Activated naive CD8-positive, alpha-beta T cell treated with anti-CD3 and anti-CD28 coated beads for 36 hours (primary cell): ENCODE measurements at regions not wholly inside any gene's neighbourhood (a gene's known extent, or its start where the extent isn't known, plus 50 kb on each side); places are given as distances from the start of the nearest gene placed in this dataset.
"Not testable (repeated sequence)": the region's sequence is repeated elsewhere in the genome, so short reads cannot be mapped to it uniquely, and the experiment has no call there.

Experiments
- DNase-seq: peaks from one replicate; pipeline ENCODE4 v3.0.0; 2021
- H3K27ac Mint-ChIP-seq: one replicate; pipeline ENCODE4 v1.8.0; 2022; ENCODE audit warnings: mild to moderate bottlenecking, moderate library complexity, mixed read lengths
- H3K27me3 Mint-ChIP-seq: one replicate; pipeline ENCODE4 v1.8.0; 2022; ENCODE audit warnings: mild to moderate bottlenecking, mixed read lengths
- H3K36me3 Mint-ChIP-seq: one replicate; pipeline ENCODE4 v1.8.0; 2021; ENCODE audit warnings: mild to moderate bottlenecking, mixed read lengths
- H3K4me1 Mint-ChIP-seq: one replicate; pipeline ENCODE4 v1.8.0; 2021; ENCODE audit warnings: mixed read lengths
- H3K4me3 Mint-ChIP-seq: one replicate; pipeline ENCODE4 v1.8.0; 2022; ENCODE audit warnings: mild to moderate bottlenecking, moderate library complexity, mixed read lengths
- H3K9me3 Mint-ChIP-seq: one replicate; pipeline ENCODE4 v1.8.0; 2022; ENCODE audit warnings: mixed read lengths

- H3K4me1 Mint-ChIP-seq, H3K9me3 Mint-ChIP-seq, H3K4me3 Mint-ChIP-seq, H3K36me3 Mint-ChIP-seq, DNase-seq, H3K27ac Mint-ChIP-seq, H3K27me3 Mint-ChIP-seq: not testable (repeated sequence)
Observed at GRCh38 chr9:119870251-119870650, 501.0 kb upstream of the BRINP1 start.

GRCh38 chr9:119868694-119869093 is 499.5 kb upstream of the BRINP1 start:
- Mint-ChIP-seq H3K4me3 (no peak overlapping the region), H3K36me3 (no peaks in the 10 kb centered on the region), H3K4me1 (no peaks in the 10 kb centered on the region), H3K9me3 (peaks cover 3% of the 10 kb centered on the region), H3K27ac (no peak overlapping the region), H3K27me3 (peaks cover 5% of the 10 kb centered on the region)
- no peak for DNase-seq

GRCh38 chr9:119861842-119862241 is 492.6 kb upstream of the BRINP1 start:
- no peaks in the 10 kb centered on the region for H3K4me1 Mint-ChIP-seq
- no peaks in the 10 kb centered on the region for H3K36me3 Mint-ChIP-seq
- DNase-seq: no peak
- no peak overlapping the region for H3K27ac Mint-ChIP-seq
- H3K4me3 Mint-ChIP-seq: no peak overlapping the region
- no peaks in the 10 kb centered on the region for H3K9me3 Mint-ChIP-seq
- H3K27me3 Mint-ChIP-seq: peaks cover 11% of the 10 kb centered on the region

- Mint-ChIP-seq H3K36me3 (no peaks in the 10 kb centered on the region), H3K27me3 (peaks cover 6% of the 10 kb centered on the region), H3K4me3 (no peak overlapping the region), H3K9me3 (no peaks in the 10 kb centered on the region), H3K27ac (no peak overlapping the region), H3K4me1 (no peaks in the 10 kb centered on the region)
- DNase-seq: no peak
Observed at GRCh38 chr9:119859128-119859527, 489.9 kb upstream of the BRINP1 start.

- Mint-ChIP-seq H3K4me3 (no peak overlapping the region), H3K36me3 (no peaks in the 10 kb centered on the region), H3K27me3 (peaks cover 3% of the 10 kb centered on the region), H3K27ac (no peak overlapping the region), H3K4me1 (no peaks in the 10 kb centered on the region), H3K9me3 (no peaks in the 10 kb centered on the region)
- no peak for DNase-seq
Observed at GRCh38 chr9:119853126-119853525, 483.9 kb upstream of the BRINP1 start.

GRCh38 chr9:119852390-119852789 is 483.2 kb upstream of the BRINP1 start:
- Mint-ChIP-seq H3K27me3 (peaks cover 3% of the 10 kb centered on the region), H3K36me3 (no peaks in the 10 kb centered on the region), H3K4me3 (no peak overlapping the region), H3K4me1 (no peaks in the 10 kb centered on the region), H3K9me3 (no peaks in the 10 kb centered on the region), H3K27ac (no peak overlapping the region)
- DNase-seq: no peak

- Mint-ChIP-seq H3K9me3 (no peaks in the 10 kb centered on the region), H3K4me3 (no peak overlapping the region), H3K4me1 (no peaks in the 10 kb centered on the region), H3K27me3 (no peaks in the 10 kb centered on the region), H3K36me3 (no peaks in the 10 kb centered on the region), H3K27ac (no peak overlapping the region)
- DNase-seq: no peak
Observed at GRCh38 chr9:119844431-119844830, 475.2 kb upstream of the BRINP1 start.

GRCh38 chr9:119841016-119841415 is 471.8 kb upstream of the BRINP1 start:
- DNase-seq: no peak
- Mint-ChIP-seq H3K4me1 (no peaks in the 10 kb centered on the region), H3K9me3 (peaks cover 1% of the 10 kb centered on the region), H3K4me3 (no peak overlapping the region), H3K36me3 (no peaks in the 10 kb centered on the region), H3K27ac (no peak overlapping the region), H3K27me3 (no peaks in the 10 kb centered on the region)

- DNase-seq: no peak
- H3K9me3 Mint-ChIP-seq: peaks cover 1% of the 10 kb centered on the region
- no peaks in the 10 kb centered on the region for H3K36me3 Mint-ChIP-seq
- no peaks in the 10 kb centered on the region for H3K27me3 Mint-ChIP-seq
- no peaks in the 10 kb centered on the region for H3K4me1 Mint-ChIP-seq
- H3K27ac Mint-ChIP-seq: no peak overlapping the region
- H3K4me3 Mint-ChIP-seq: no peak overlapping the region
Observed at GRCh38 chr9:119839888-119840287, 470.7 kb upstream of the BRINP1 start.

GRCh38 chr9:119838210-119838609 is 469.0 kb upstream of the BRINP1 start:
- no peaks in the 10 kb centered on the region for H3K4me1 Mint-ChIP-seq
- DNase-seq: no peak
- no peak overlapping the region for H3K4me3 Mint-ChIP-seq
- H3K9me3 Mint-ChIP-seq: peaks cover 1% of the 10 kb centered on the region
- H3K27ac Mint-ChIP-seq: no peak overlapping the region
- no peaks in the 10 kb centered on the region for H3K36me3 Mint-ChIP-seq
- H3K27me3 Mint-ChIP-seq: no peaks in the 10 kb centered on the region

GRCh38 chr9:119836036-119836435 is 466.8 kb upstream of the BRINP1 start:
- DNase-seq: no peak
- H3K9me3 Mint-ChIP-seq: peaks cover 1% of the 10 kb centered on the region
- no peak overlapping the region for H3K4me3 Mint-ChIP-seq
- H3K4me1 Mint-ChIP-seq: no peaks in the 10 kb centered on the region
- no peak overlapping the region for H3K27ac Mint-ChIP-seq
- no peaks in the 10 kb centered on the region for H3K27me3 Mint-ChIP-seq
- no peaks in the 10 kb centered on the region for H3K36me3 Mint-ChIP-seq

- Mint-ChIP-seq H3K27me3 (no peaks in the 10 kb centered on the region), H3K4me3 (no peak overlapping the region), H3K4me1 (no peaks in the 10 kb centered on the region), H3K36me3 (no peaks in the 10 kb centered on the region), H3K27ac (no peak overlapping the region), H3K9me3 (peaks cover 1% of the 10 kb centered on the region)
- no peak for DNase-seq
Observed at GRCh38 chr9:119834064-119834620, 464.9 kb upstream of the BRINP1 start.

- Mint-ChIP-seq H3K9me3 (no peaks in the 10 kb centered on the region), H3K36me3 (no peaks in the 10 kb centered on the region), H3K27ac (no peak overlapping the region), H3K4me1 (no peaks in the 10 kb centered on the region), H3K27me3 (no peaks in the 10 kb centered on the region), H3K4me3 (no peak overlapping the region)
- no peak for DNase-seq
Observed at GRCh38 chr9:119831309-119831708, 462.1 kb upstream of the BRINP1 start.

GRCh38 chr9:119829748-119830147 is 460.5 kb upstream of the BRINP1 start:
- H3K36me3 Mint-ChIP-seq: no peaks in the 10 kb centered on the region
- no peaks in the 10 kb centered on the region for H3K4me1 Mint-ChIP-seq
- no peak for DNase-seq
- H3K27ac Mint-ChIP-seq: no peak overlapping the region
- H3K27me3 Mint-ChIP-seq: no peaks in the 10 kb centered on the region
- no peaks in the 10 kb centered on the region for H3K9me3 Mint-ChIP-seq
- H3K4me3 Mint-ChIP-seq: no peak overlapping the region

- H3K9me3 Mint-ChIP-seq: no peaks in the 10 kb centered on the region
- no peak overlapping the region for H3K27ac Mint-ChIP-seq
- no peak for DNase-seq
- no peaks in the 10 kb centered on the region for H3K36me3 Mint-ChIP-seq
- H3K27me3 Mint-ChIP-seq: no peaks in the 10 kb centered on the region
- no peaks in the 10 kb centered on the region for H3K4me1 Mint-ChIP-seq
- H3K4me3 Mint-ChIP-seq: no peak overlapping the region
Observed at GRCh38 chr9:119829186-119829585, 460.0 kb upstream of the BRINP1 start.

- no peak for DNase-seq
- no peaks in the 10 kb centered on the region for H3K36me3 Mint-ChIP-seq
- H3K4me1 Mint-ChIP-seq: no peaks in the 10 kb centered on the region
- no peaks in the 10 kb centered on the region for H3K27me3 Mint-ChIP-seq
- no peaks in the 10 kb centered on the region for H3K9me3 Mint-ChIP-seq
- H3K27ac Mint-ChIP-seq: no peak overlapping the region
- H3K4me3 Mint-ChIP-seq: no peak overlapping the region
Observed at GRCh38 chr9:119827526-119827925, 458.3 kb upstream of the BRINP1 start.

GRCh38 chr9:119827126-119827525 is 457.9 kb upstream of the BRINP1 start:
- Mint-ChIP-seq H3K27me3 (no peaks in the 10 kb centered on the region), H3K27ac (no peak overlapping the region), H3K36me3 (no peaks in the 10 kb centered on the region), H3K4me1 (no peaks in the 10 kb centered on the region), H3K4me3 (no peak overlapping the region), H3K9me3 (no peaks in the 10 kb centered on the region)
- no peak for DNase-seq
